ENCODE measurements at regions not wholly inside any gene's neighbourhood (a gene's known extent, or its start where the extent isn't known, plus 50 kb on each side); places are given as distances from the start of the nearest gene placed in this dataset.

DNA sequence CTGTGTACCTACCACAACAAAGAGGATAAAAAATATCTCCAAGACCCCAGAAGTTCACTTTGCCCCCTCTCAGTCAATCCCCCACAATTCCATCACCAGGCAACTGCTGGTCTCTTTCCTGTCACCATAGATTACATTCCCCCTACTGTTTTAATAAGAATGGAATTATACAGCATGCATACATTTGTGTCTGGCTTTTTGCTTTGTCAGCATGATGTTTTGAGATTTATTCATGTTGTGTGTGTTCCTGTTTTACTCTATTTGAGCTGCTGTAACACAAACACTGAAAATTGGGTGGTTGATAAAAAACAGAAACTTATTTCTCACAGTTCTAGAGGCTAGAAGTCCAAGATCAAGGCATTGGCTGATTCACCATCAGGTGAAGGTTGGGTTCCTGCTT lies 214.5 kb upstream of the IGFBP3 start:
- Histone ChIP-seq H3K4me2 (no peak overlapping the region), H3K79me2 (ENCODE audit: insufficient read depth, low read depth) (no peaks in the 10 kb centered on the region), H2AFZ (ENCODE audit: low read depth) (no peak overlapping the region), H3K27ac (no peak overlapping the region), H4K20me1 (ENCODE audit: insufficient read depth) (no peaks in the 10 kb centered on the region), H3K4me3 (IDR thresholded peaks at IDR 0.05; ENCODE audit: insufficient read depth, low read depth, low read length) (no peak overlapping the region), H3K27me3 (ENCODE audit: insufficient read depth, low read depth) (no peaks in the 10 kb centered on the region), H3K36me3 (ENCODE audit: insufficient read depth) (no peaks in the 10 kb centered on the region), H3K4me1 (ENCODE audit: low read depth, poor library complexity, severe bottlenecking) (no peaks in the 10 kb centered on the region), H3K9ac (no peak overlapping the region)
- TF ChIP-seq, protein P1, sequence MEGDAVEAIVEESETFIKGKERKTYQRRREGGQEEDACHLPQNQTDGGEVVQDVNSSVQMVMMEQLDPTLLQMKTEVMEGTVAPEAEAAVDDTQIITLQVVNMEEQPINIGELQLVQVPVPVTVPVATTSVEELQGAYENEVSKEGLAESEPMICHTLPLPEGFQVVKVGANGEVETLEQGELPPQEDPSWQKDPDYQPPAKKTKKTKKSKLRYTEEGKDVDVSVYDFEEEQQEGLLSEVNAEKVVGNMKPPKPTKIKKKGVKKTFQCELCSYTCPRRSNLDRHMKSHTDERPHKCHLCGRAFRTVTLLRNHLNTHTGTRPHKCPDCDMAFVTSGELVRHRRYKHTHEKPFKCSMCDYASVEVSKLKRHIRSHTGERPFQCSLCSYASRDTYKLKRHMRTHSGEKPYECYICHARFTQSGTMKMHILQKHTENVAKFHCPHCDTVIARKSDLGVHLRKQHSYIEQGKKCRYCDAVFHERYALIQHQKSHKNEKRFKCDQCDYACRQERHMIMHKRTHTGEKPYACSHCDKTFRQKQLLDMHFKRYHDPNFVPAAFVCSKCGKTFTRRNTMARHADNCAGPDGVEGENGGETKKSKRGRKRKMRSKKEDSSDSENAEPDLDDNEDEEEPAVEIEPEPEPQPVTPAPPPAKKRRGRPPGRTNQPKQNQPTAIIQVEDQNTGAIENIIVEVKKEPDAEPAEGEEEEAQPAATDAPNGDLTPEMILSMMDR (conservative IDR thresholded peaks at IDR 0.05; ENCODE audit: low read depth, low read length): no peak

DNA sequence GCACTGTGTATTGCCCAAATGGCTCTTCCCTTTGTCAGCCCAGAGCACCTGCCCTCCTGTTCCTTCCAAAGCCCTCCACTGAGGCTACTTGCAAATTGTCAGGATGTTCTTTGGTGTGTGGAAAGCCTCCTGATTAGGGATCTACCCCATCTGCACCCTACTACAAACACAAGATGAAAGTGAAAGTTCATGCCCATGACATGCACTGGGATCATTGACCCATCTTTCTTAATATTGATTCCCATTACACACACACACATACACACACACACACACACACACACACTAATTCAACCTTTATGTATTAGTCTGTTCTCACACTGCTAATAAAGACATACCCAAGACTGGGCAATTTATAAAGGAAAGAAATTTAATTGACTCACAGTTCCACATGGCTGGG lies 213.7 kb upstream of the IGFBP3 start:
- Histone ChIP-seq H3K4me3 (IDR thresholded peaks at IDR 0.05; ENCODE audit: insufficient read depth, low read depth, low read length) (no peak overlapping the region), H3K36me3 (ENCODE audit: insufficient read depth) (no peaks in the 10 kb centered on the region), H3K4me2 (no peak overlapping the region), H2AFZ (ENCODE audit: low read depth) (no peak overlapping the region), H3K27me3 (ENCODE audit: insufficient read depth, low read depth) (no peaks in the 10 kb centered on the region), H3K27ac (no peak overlapping the region), H4K20me1 (ENCODE audit: insufficient read depth) (no peaks in the 10 kb centered on the region), H3K79me2 (ENCODE audit: insufficient read depth, low read depth) (no peaks in the 10 kb centered on the region), H3K4me1 (ENCODE audit: low read depth, poor library complexity, severe bottlenecking) (no peaks in the 10 kb centered on the region), H3K9ac (no peak overlapping the region)
- TF ChIP-seq, protein P1 (conservative IDR thresholded peaks at IDR 0.05; ENCODE audit: low read depth, low read length): no peak

DNA sequence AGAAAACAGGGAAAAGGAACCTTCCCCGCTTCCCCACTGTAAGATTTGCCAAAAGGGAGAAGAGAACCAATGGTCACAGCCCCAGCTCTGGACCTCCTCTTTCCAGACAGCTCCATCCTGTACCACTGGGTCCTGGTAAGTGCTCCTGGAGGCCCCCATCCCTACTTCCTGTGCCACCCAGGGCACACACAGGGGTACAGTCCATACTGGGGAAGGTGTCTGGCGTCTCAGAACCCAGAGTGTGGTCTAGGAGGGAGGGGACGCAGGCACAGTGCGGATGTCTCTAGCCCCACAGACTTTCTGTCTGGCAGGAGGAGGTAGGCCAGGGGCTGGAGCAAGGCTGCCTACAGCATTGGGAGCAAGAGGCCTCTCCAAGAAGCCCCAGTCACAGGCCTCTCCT lies 213.3 kb upstream of the IGFBP3 start:
- no peak overlapping the region for H3K4me3 ChIP-seq (IDR thresholded peaks at IDR 0.05; ENCODE audit: insufficient read depth, low read depth, low read length)
- no peaks in the 10 kb centered on the region for H3K27me3 ChIP-seq (ENCODE audit: insufficient read depth, low read depth)
- no peak overlapping the region for H3K4me2 ChIP-seq
- H3K9ac ChIP-seq: no peak overlapping the region
- no peaks in the 10 kb centered on the region for H3K4me1 ChIP-seq (ENCODE audit: low read depth, poor library complexity, severe bottlenecking)
- no peak overlapping the region for H3K27ac ChIP-seq
- TF ChIP-seq, protein P1 (conservative IDR thresholded peaks at IDR 0.05; ENCODE audit: low read depth, low read length): no peak
- H3K79me2 ChIP-seq (ENCODE audit: insufficient read depth, low read depth): no peaks in the 10 kb centered on the region
- H2AFZ ChIP-seq (ENCODE audit: low read depth): no peak overlapping the region
- no peaks in the 10 kb centered on the region for H3K36me3 ChIP-seq (ENCODE audit: insufficient read depth)
- H4K20me1 ChIP-seq (ENCODE audit: insufficient read depth): no peaks in the 10 kb centered on the region

DNA sequence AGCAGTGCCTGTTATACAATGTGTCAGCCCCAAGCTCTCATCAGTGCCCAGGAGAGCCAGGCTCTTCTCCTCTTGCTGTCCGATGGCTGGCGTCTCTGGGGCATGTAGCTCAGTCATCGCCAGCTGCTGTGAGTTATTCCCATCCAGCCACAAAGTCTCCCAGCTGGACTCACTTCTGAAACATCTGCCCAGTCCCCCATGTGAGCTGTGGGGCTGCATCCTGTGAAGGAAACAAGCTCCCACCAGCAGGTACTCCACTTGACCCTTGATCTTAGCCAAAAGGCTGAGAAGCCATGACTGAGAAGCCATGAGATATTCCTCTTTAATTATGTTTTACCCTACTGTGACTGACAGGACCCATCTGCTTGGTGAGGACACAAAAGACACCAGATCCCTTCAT lies 212.7 kb upstream of the IGFBP3 start:
- H3K4me1 ChIP-seq (ENCODE audit: low read depth, poor library complexity, severe bottlenecking): no peaks in the 10 kb centered on the region
- no peaks in the 10 kb centered on the region for H3K36me3 ChIP-seq (ENCODE audit: insufficient read depth)
- no peak overlapping the region for H3K9ac ChIP-seq
- no peak overlapping the region for H3K27ac ChIP-seq
- H3K79me2 ChIP-seq (ENCODE audit: insufficient read depth, low read depth): no peaks in the 10 kb centered on the region
- H2AFZ ChIP-seq (ENCODE audit: low read depth): no peak overlapping the region
- no peak overlapping the region for H3K4me3 ChIP-seq (IDR thresholded peaks at IDR 0.05; ENCODE audit: insufficient read depth, low read depth, low read length)
- no peaks in the 10 kb centered on the region for H4K20me1 ChIP-seq (ENCODE audit: insufficient read depth)
- TF ChIP-seq, protein P1 (conservative IDR thresholded peaks at IDR 0.05; ENCODE audit: low read depth, low read length): no peak
- H3K27me3 ChIP-seq (ENCODE audit: insufficient read depth, low read depth): no peaks in the 10 kb centered on the region
- H3K4me2 ChIP-seq: no peak overlapping the region

DNA sequence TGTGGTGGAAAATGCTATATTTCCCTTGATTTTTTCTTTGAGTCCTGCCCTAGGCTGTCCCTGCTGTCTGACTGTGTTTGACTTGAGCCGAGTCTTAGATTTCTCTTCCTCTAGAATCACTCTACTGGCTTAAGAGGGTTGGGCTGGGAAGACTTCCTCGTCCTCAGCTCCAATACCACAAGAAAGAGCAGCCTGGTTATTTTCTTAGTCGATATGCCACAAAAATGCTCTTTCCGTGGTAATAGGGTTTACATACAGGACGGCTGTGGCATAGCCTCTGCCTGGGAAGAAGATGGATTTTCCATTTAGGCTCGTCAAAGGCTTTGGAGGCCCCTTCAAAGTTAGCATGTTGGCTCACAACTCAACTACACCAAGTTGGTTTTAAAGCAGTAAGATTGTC lies 212.0 kb upstream of the IGFBP3 start:
- H3K27me3 ChIP-seq (ENCODE audit: insufficient read depth, low read depth): no peaks in the 10 kb centered on the region
- H3K27ac ChIP-seq: no peak overlapping the region
- no peak overlapping the region for H3K9ac ChIP-seq

More for the DNA sequence above, 212.0 kb upstream of the IGFBP3 start:
- H3K4me3 ChIP-seq (IDR thresholded peaks at IDR 0.05; ENCODE audit: insufficient read depth, low read depth, low read length): no peak overlapping the region
- no peak overlapping the region for H2AFZ ChIP-seq (ENCODE audit: low read depth)
- H3K4me2 ChIP-seq: no peak overlapping the region
- no peaks in the 10 kb centered on the region for H4K20me1 ChIP-seq (ENCODE audit: insufficient read depth)
- TF ChIP-seq, protein P1 (conservative IDR thresholded peaks at IDR 0.05; ENCODE audit: low read depth, low read length): no peak
- no peaks in the 10 kb centered on the region for H3K4me1 ChIP-seq (ENCODE audit: low read depth, poor library complexity, severe bottlenecking)
- H3K79me2 ChIP-seq (ENCODE audit: insufficient read depth, low read depth): no peaks in the 10 kb centered on the region
- H3K36me3 ChIP-seq (ENCODE audit: insufficient read depth): no peaks in the 10 kb centered on the region
